ENCODE measurements at regions not wholly inside any gene's neighbourhood (a gene's known extent, or its start where the extent isn't known, plus 50 kb on each side); places are given as distances from the start of the nearest gene placed in this dataset.

DNA sequence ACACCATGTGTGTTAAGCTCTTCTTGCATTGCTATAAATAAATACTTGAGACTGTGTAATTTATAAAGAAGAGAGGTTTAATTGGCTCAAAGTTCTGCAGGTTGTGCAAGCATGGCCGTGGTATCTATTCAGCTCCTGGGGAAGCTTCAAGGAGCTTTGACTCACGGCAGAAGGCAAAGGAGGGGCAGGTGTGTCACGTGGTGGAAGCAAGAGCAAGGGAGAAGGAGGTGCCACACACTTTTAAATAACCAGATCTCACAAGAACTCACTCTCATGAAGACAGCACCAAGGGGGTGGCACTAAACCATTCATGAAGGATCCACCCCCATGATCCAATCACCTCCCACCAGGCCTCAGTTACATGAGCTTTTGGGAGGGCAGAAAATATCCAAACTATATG lies 193.7 kb downstream of the ERMARD start:
- no peaks in the 10 kb centered on the region for H3K36me3 ChIP-seq
- no peak for TF ChIP-seq POLR2AphosphoS5 (IDR thresholded peaks at IDR 0.05)
- TF ChIP-seq, protein P1, sequence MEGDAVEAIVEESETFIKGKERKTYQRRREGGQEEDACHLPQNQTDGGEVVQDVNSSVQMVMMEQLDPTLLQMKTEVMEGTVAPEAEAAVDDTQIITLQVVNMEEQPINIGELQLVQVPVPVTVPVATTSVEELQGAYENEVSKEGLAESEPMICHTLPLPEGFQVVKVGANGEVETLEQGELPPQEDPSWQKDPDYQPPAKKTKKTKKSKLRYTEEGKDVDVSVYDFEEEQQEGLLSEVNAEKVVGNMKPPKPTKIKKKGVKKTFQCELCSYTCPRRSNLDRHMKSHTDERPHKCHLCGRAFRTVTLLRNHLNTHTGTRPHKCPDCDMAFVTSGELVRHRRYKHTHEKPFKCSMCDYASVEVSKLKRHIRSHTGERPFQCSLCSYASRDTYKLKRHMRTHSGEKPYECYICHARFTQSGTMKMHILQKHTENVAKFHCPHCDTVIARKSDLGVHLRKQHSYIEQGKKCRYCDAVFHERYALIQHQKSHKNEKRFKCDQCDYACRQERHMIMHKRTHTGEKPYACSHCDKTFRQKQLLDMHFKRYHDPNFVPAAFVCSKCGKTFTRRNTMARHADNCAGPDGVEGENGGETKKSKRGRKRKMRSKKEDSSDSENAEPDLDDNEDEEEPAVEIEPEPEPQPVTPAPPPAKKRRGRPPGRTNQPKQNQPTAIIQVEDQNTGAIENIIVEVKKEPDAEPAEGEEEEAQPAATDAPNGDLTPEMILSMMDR (IDR thresholded peaks at IDR 0.05) = no peak
- TF ChIP-seq EP300 (IDR thresholded peaks at IDR 0.05) = no peak
- no peak for TF ChIP-seq POLR2A (IDR thresholded peaks at IDR 0.05; ENCODE audit: low read depth)
- intact Hi-C loops (cut with DNase I) = no loop called here
- peaks cover 0 to 5% (median 0%) of the 10 kb centered on the region in 4 donors for H3K27me3 ChIP-seq
- DNase-seq (ENCODE audit: extremely low spot score) = peak; percentile 47
- no peaks in the 10 kb centered on the region for H3K4me1 ChIP-seq
- H3K27ac ChIP-seq (replicated peaks in 1 of 4) = no peak overlapping the region
- peaks cover 0 to 12% (median 5%) of the 10 kb centered on the region in 4 donors for H3K9me3 ChIP-seq
- no peak overlapping the region for H3K4me3 ChIP-seq
- 77% methylated on average over 3 of the region's 3 CpGs for WGBS

DNA sequence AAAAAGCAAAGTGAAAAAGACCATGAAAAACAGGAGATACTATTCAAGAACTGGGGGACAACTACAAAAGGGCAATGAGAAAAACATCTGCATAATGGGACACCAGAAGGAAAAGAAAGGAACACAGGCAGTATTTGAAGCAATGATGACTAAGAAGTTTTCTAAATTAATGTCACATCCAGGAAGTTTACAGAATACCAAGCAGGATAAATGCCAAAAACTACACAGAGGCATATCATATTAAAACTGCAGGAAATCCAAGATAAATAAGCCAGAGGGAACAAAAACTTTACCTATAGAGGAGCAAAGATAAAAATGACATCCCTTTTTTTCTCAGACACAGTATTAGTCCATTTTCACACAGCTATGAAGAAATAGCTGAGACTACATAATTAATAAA lies 193.0 kb downstream of the ERMARD start:
- H3K27me3 ChIP-seq = peaks cover 0 to 12% (median 0%) of the 10 kb centered on the region in 4 donors
- H3K4me3 ChIP-seq = no peak overlapping the region
- no peaks in the 10 kb centered on the region for H3K4me1 ChIP-seq
- intact Hi-C loops (cut with DNase I) = no loop called here
- TF ChIP-seq EP300 (IDR thresholded peaks at IDR 0.05) (no peak), POLR2AphosphoS5 (IDR thresholded peaks at IDR 0.05) (no peak), POLR2A (IDR thresholded peaks at IDR 0.05; ENCODE audit: low read depth) (no peak)
- TF ChIP-seq, protein P1 (IDR thresholded peaks at IDR 0.05) = no peak
- no peak for DNase-seq (ENCODE audit: extremely low spot score)
- no peak overlapping the region for H3K27ac ChIP-seq (replicated peaks in 1 of 4)
- no peaks in the 10 kb centered on the region for H3K36me3 ChIP-seq
- H3K9me3 ChIP-seq = peaks cover 0 to 12% (median 5%) of the 10 kb centered on the region in 4 donors

DNA sequence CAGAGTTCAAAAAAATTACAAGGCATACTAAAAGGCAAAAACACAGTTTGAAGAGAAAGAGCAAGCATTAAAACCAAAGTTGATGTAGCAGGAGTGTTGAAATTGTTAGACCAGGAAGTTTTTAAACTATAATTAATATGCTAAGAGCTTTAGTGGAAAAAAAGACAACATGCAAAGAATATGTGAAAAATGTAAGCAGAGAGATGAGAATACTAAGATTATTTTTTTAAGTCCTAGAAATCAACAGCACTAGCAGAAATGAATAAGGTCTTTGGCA lies 192.6 kb downstream of the ERMARD start:
- intact Hi-C loops (cut with DNase I) = no loop called here
- H3K4me3 ChIP-seq = no peak overlapping the region
- DNase-seq (ENCODE audit: extremely low spot score) = no peak
- H3K36me3 ChIP-seq = no peaks in the 10 kb centered on the region
- no peaks in the 10 kb centered on the region for H3K4me1 ChIP-seq
- TF ChIP-seq EP300 (IDR thresholded peaks at IDR 0.05) (no peak), POLR2AphosphoS5 (IDR thresholded peaks at IDR 0.05) (no peak), POLR2A (IDR thresholded peaks at IDR 0.05; ENCODE audit: low read depth) (no peak)
- TF ChIP-seq, protein P1 (IDR thresholded peaks at IDR 0.05) = no peak
- H3K9me3 ChIP-seq = peaks cover 0 to 12% (median 5%) of the 10 kb centered on the region in 4 donors
- H3K27ac ChIP-seq (replicated peaks in 1 of 4) = no peak overlapping the region
- peaks cover 0 to 16% (median 0%) of the 10 kb centered on the region in 4 donors for H3K27me3 ChIP-seq

DNA sequence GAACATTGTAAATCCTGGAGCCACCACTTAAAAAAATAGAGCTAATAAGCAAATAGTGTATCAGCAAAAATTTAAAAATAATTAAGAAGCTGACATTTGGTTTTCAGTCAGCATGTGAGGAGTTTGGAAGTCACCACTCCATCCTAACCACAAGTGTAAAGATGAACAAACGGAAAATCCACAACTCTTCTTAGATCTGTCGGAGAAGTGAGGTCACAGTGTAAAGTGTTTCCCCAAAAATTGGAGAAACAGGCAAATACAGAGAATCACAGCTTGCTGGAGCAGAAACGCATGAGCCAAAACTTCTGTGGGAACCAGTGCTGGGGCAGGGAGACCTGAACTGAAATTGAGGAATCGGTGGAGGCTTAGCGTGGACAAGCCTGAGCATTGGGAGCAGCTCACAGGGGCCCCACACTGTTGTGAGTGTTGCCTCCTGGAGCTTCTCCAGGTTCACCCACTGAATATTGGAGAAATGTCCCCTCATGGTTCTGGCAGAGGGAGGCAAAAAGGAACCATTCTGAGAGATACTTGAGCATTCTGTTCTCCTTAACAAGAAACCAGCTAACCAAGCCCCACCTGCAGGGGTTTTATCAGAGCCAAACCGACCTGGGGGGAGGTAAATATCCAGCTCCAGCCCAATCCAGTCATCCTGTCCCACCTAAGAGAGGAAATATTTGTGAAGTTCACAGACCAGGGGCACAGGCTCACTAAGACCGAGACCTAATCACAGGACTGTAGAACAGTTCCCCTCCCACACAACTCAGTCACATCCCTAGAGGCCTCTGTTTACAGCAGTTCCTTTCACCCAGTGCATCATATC lies 192.0 kb downstream of the ERMARD start:
- Histone ChIP-seq H3K4me3 (no peak overlapping the region), H3K36me3 (no peaks in the 10 kb centered on the region), H3K9me3 (peaks cover 0 to 12% (median 5%) of the 10 kb centered on the region in 4 donors), H3K27me3 (peaks cover 0 to 22% (median 0%) of the 10 kb centered on the region in 4 donors), H3K4me1 (no peaks in the 10 kb centered on the region), H3K27ac (replicated peaks in 1 of 4) (no peak overlapping the region)
- TF ChIP-seq EP300 (IDR thresholded peaks at IDR 0.05) (no peak), POLR2AphosphoS5 (IDR thresholded peaks at IDR 0.05) (no peak), POLR2A (IDR thresholded peaks at IDR 0.05; ENCODE audit: low read depth) (no peak)
- TF ChIP-seq, protein P1 (IDR thresholded peaks at IDR 0.05) = no peak
- peak; percentile 77 for DNase-seq (ENCODE audit: extremely low spot score)
- WGBS = 63% methylated on average over 5 of the region's 7 CpGs
- intact Hi-C loops (cut with DNase I) = no loop called here

DNA sequence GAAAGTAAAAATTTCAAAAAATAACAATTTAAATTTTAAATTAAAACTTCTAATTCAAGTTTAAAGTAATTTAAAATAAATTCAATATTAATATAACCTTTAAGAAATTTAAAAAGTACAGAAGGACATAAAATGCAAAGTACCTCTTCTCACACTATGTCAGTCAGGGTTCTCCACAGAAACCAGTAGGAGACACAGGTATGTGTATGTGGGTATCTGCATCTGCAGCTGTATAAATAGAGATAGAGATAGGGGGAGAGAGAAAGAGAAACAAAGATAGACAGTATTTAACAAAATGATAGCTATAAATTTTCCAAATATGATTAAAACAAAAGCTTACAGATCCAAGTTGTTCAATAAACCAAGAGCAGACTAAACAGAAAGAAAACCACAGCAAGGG lies 190.8 kb downstream of the ERMARD start:
- Histone ChIP-seq H3K9me3 (peaks cover 0 to 12% (median 5%) of the 10 kb centered on the region in 4 donors), H3K4me3 (no peak overlapping the region), H3K27me3 (peaks cover 0 to 35% (median 2%) of the 10 kb centered on the region in 4 donors)

More for the DNA sequence above, 190.8 kb downstream of the ERMARD start:
- DNase-seq (ENCODE audit: extremely low spot score) = no peak
- no peaks in the 10 kb centered on the region for H3K4me1 ChIP-seq
- no peak overlapping the region for H3K27ac ChIP-seq (replicated peaks in 1 of 4)
- TF ChIP-seq EP300 (IDR thresholded peaks at IDR 0.05) (no peak), POLR2AphosphoS5 (IDR thresholded peaks at IDR 0.05) (no peak)
- TF ChIP-seq, protein P1 (IDR thresholded peaks at IDR 0.05) = no peak
- intact Hi-C loops (cut with DNase I) = no loop called here
- H3K36me3 ChIP-seq = no peaks in the 10 kb centered on the region

Measured in esophagus muscularis mucosa (tissue), 4 donors.